ENCODE measurements at regions not wholly inside any gene's neighbourhood (a gene's known extent, or its start where the extent isn't known, plus 50 kb on each side); places are given as distances from the start of the nearest gene placed in this dataset.

- Histone ChIP-seq H3K27ac (ENCODE audit: insufficient read depth, low read depth, low read length) (no peak overlapping the region), H3K36me3 (ENCODE audit: control insufficient read depth in 2 of 2, extremely low read depth in 1 of 2, insufficient read depth in 2 of 2, low read length in 2 of 2) (no peaks in the 10 kb centered on the region), H2AFZ (ENCODE audit: low read depth, low read length) (no peak overlapping the region), H3K27me3 (ENCODE audit: control insufficient read depth in 2 of 2, insufficient read depth in 2 of 2, low read length in 2 of 2) (no peaks in the 10 kb centered on the region), H3K4me3 (replicated peaks in 1 of 3; ENCODE audit: insufficient read depth in 1 of 3, low read depth in 1 of 3, low read length in 3 of 3) (no peak overlapping the region), H4K20me1 (replicated peaks; ENCODE audit: control insufficient read depth, extremely low read depth, insufficient read depth, low read length) (no peaks in the 10 kb centered on the region), H3K4me2 (ENCODE audit: insufficient read depth, low read length) (no peak overlapping the region), H3K4me1 (ENCODE audit: control insufficient read depth, extremely low read depth, insufficient read depth, low read length) (no peaks in the 10 kb centered on the region), H3K79me2 (ENCODE audit: control insufficient read depth, insufficient read depth, low read length) (no peaks in the 10 kb centered on the region), H3K9me3 (replicated peaks; ENCODE audit: control insufficient read depth, insufficient read depth, low read length) (no peaks in the 10 kb centered on the region), H3K9me1 (replicated peaks; ENCODE audit: control insufficient read depth, extremely low read depth, insufficient read depth, low read length) (no peaks in the 10 kb centered on the region), H3K9ac (replicated peaks; ENCODE audit: extremely low read depth, insufficient read depth, low read length) (no peak overlapping the region)
- ChIA-PET CTCF (no interaction called here), POLR2A (no interaction called here)
- BruUV-seq (replicated peaks) = no TSS peak
- FAIRE-seq (no peak), DNase-seq (ENCODE audit: low read depth, low spot score) (no peak)
- TF ChIP-seq POLR2AphosphoS5 (IDR thresholded peaks at IDR 0.05; ENCODE audit: insufficient read depth, low read depth, low read length) (no peak), MYC (IDR thresholded peaks at IDR 0.05; ENCODE audit: low read depth, low read length) (no peak), GATA2 (IDR thresholded peaks at IDR 0.05; ENCODE audit: insufficient read depth, insufficient read length, low read depth, low read length) (no peak), POLR2A (IDR thresholded peaks at IDR 0.05; ENCODE audit: low read depth, low read length) (no peak), CTCF (IDR thresholded peaks at IDR 0.05; ENCODE audit: extremely low read depth in 1 of 2, insufficient read depth in 1 of 2, low read depth in 1 of 2, low read length in 2 of 2) (no peak), JUN (IDR thresholded peaks at IDR 0.05; ENCODE audit: borderline replicate concordance, insufficient read depth, insufficient read length, low read depth) (no peak), EZH2 (IDR thresholded peaks at IDR 0.05; ENCODE audit: borderline replicate concordance, low read depth, low read length, severe bottlenecking) (no peak), FOS (IDR thresholded peaks at IDR 0.05; ENCODE audit: borderline replicate concordance, insufficient read depth, low read length) (no peak)
- TF ChIP-seq, protein P1, sequence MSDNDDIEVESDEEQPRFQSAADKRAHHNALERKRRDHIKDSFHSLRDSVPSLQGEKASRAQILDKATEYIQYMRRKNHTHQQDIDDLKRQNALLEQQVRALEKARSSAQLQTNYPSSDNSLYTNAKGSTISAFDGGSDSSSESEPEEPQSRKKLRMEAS (IDR thresholded peaks at IDR 0.05; ENCODE audit: insufficient read depth, insufficient read length) = no peak
- dilution Hi-C loops (cut with MboI; ENCODE audit: extremely low pct_ligation_motif_present, low sequenced_read_pairs) = no loop called here
- intact Hi-C loops (cut with micrococcal nuclease) = no loop called here
These were observed 258.6 kb downstream of the KLF13 start for GRCh38 chr15:31585240-31585639.

All from endothelial cell of umbilical vein (primary cell).